Muscle of arm (tissue), 1 donor: ENCODE measurements at regions not wholly inside any gene's neighbourhood (a gene's known extent, or its start where the extent isn't known, plus 50 kb on each side); places are given as distances from the start of the nearest gene placed in this dataset.
"Not testable (repeated sequence)": the region's sequence is repeated elsewhere in the genome, so short reads cannot be mapped to it uniquely, and the experiment has no call there.

Experiments used
- DNase-seq: peaks from one replicate; pipeline ENCODE4 v3.0.0-alpha.2; 2013

DNA sequence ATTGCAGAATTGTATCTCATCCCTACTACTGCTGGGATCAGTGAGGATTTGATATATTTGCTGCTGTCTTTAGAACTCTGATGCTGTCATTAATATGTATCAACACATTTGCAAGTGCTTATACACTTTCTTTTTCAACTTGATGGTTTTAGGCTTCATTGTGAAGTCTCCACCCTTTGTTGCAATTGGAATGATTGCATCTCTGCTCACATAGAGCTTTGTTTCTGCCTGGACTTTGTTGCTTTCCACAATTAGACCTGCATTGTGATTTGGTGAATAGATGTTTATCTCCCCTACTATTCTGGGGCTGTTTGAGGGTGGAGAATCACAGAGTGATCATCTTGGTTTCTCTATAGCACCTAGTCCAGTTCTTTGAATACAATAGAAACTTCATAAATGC lies 666.7 kb downstream of the EPM2A start:
- no peak for DNase-seq

DNA sequence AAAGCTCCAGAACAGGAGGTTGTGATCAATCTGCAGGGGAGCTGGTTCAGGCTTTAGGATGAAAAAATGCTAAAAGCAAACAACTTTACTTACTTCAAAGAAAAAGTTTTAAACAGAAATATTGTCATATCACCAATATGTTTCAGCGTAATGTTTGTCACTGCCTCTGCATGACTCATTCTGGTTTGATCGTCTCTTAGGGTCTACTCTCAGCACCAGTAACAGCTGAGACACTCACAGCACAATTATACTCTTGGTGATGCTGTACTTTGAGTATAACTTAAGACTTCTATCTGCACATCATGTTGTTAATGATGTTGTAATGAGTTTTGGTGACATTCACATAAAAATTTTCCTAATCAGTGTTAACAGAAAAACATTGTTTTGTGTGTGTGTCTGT lies 665.4 kb downstream of the EPM2A start:
- DNase-seq = no peak

DNA sequence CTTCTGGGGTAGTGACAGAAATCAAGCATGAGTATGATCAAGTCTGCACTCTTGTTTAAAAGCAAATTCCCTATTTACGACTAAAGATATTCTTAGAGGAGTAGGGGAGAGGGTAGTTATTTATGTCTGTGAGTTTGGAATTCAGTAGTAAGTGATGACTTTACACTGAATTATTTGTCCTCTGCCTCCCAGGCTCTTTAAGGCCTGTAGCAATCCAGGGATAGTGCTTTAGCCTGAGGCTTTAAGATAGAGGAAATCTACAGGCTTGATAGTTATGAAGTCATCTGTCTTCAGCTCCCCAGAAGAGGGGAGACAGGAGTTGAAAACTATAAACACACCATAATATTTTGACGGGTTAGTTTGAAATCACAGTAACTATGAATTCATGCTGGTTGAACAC lies 664.5 kb downstream of the EPM2A start:
- no peak for DNase-seq

DNA sequence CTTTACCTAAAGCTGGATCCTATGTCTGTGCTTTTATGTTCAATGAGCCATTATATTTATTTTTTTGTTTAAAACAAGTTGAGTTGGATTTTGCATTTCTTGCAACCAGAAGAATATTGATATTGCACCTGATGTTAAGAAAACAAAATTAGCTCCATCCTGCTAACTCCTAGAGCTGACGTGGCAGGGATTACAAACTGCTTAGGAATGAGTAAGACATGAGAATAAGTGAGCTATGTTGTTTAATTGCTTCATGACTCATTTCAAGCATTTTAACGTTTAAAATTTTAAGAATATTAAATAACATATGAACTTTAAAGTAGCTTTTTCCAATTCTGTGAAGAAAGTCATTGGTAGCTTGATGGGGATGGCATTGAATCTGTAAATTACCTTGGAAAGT lies 663.5 kb downstream of the EPM2A start:
- no peak for DNase-seq

DNA sequence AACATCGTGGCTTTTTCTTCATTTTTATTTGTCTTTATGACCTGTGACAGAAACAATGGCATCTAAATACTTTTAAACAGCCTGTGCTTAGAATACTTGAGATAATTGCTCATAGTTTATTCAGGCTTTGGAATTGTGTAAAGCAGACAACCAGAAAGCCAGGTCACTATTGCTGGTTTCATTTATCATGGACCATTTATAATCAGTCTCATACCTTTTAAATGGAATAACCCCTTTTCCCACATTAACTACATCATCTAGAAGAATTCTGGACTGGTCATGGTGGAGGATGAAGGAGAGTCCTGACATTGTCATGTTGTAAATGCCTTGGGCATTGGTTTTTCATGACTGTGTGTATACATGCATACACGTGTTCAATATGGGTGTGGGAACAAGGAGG lies 661.5 kb downstream of the EPM2A start:
- no peak for DNase-seq

DNA sequence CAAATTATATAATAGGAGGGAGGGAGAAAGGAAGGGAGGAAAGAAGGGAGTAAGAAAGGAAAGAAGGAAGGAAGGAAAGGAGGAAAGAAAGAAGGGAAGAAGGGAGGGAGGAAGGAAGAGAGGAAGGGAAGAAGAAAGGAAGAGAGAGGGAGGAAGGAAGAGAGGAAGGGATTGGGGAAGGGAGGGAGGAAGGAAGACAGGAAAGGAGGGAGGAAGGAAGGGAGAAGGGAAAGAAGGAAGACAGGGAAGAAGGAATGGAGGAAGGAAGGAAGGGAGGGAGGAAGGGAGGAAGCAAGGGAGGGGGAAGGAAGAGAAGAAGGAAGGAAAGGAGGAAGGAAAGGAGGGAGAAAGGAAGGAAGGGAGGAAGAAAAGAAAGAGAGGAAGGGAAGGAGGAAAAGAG lies 660.5 kb downstream of the EPM2A start:
- DNase-seq = no peak

DNA sequence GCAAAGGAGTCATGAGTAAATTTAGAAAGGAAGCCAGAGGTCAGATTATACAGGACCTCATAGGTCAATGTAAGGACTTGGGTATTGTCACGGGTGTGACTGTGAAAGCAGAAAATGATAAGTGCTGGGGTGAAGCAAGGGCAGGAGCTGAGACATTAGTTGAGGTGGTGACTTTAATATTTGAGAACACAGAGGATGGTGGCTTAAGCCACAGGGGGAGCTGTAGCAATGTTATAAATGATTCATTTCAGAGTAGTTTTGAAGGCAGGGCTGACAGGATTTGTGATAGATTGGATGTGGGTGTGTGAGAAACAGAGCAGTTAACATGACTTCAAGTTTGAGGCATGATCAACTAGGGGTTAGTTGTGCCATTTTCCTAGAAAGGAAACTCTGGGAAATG lies 659.9 kb downstream of the EPM2A start:
- DNase-seq = no peak

DNA sequence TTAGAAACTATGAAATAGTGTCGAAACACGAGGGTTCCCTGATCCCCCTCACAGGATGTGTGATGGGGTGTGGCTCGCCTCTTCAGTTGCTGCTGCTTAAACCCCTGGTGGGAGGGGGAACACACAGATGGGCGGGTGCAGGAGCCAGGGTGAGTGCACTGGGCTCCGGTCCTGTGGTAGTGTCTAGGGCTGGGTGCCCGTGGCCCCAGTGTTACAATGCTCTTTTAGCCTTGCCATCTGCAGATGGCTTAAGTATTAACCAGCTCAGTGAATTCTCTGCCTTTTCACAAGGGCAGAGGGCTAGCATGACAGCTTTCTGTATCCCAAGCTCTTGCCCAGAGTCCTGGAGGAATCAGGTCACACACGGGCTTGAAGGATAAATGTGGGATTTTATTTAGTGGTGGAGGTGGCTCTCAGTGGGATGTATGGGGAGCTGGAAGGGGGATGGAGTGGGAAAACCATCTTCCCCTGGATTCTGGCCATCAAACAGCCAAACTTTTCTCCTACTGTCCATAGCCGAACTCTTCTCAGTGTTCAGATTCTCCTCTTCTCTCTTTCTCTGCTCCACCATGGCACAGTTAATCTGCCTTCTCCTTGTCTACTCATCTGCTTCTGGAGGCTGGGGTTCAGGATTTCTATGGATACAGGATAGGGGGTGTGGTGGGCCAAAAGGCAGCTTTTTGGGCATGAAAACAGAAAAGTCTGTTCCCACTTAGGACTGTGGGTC lies 659.0 kb downstream of the EPM2A start:
- no peak for DNase-seq

DNA sequence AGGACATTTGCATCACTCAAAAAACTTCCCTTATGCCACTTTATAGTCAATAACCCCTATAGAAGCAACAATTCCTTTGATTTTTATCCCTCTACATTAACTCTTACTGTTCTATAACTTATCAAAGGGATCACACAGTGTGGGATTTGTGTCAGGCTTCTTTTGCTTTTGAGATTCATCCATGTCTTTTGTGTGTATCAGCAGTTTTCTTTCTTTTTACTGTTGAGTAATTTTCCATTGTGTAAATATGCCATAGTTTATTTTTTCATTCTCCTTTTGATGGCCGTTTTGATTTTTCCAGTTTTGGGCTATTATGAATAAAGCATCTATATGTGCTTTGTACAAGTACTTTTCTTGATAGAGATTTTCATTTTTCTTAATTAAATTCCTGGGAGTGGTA lies 657.9 kb downstream of the EPM2A start:
- DNase-seq = no peak

DNA sequence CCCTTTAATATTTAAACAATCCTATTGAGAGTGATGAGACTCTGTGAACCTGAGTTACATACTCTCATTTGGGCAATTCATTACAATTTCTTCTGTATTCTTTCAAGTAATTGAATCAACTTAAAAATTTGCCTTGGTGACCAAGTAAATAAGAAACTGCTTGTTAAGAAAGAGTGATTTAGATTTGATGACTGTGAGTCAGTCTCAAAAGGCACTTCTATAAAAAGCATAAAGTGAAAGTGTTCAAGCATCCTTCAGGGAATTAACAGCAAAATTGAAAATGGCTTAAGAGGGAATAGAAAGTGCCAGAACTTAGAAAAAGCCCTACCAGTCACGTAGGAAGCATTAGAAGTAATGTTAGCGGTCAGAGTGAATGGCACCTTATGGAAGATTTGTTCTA lies 654.7 kb downstream of the EPM2A start:
- DNase-seq = no peak

DNA sequence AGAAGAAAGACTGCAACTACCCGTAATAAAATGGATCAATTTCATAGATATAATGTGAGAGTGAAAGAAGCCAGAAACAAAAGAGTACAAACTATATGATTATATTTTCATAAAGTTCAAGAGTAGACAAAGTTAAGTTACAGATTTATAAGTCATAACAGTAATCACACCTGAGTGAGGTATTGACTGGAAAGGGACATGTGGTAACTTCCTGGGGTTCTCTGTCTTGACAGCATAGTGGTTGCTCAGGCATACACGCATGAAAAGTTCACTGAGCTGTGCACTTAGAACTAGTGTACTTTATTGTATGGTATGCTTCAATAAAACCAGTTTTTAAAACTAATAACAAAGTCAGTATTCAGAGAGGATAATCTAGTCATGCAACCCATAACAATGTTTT lies 653.6 kb downstream of the EPM2A start:
- no peak for DNase-seq

DNA sequence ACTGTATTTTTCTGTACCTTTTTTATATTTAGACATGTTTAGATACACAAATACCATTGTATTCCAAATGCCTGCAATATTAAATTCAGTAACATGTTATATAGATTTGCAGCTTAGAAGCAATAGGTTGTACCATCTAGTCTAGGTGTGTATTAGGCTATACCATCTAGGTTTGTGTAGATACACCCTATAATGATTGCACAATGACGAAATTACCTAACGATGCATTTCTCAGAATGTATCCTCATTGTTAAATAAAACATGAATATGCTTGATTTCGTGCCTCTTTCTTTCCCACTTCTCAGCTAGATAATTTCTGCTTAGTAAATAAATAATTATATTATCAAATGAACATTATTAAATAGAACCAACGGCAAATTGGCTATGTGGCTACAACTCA lies 653.0 kb downstream of the EPM2A start:
- no peak for DNase-seq

DNA sequence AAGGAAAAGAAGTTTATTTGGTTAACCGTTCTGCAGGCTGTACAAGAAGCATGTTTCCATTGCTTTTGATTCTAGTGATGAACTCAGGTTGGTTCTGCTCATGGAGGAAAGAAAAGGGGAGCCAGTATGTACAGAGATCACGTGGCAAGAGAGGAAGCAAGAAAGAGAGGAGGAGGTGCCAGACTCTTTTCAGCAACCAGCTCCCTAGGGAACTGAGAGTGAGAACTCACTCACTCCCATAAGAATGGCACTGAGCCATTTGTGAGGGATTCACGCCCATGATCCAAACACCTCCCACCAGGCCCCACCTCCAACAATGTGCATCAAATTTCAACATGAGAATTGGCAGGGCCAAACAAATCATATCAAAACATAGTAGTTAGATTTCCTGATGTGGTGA lies 649.1 kb downstream of the EPM2A start:
- DNase-seq = peak; percentile 13

DNA sequence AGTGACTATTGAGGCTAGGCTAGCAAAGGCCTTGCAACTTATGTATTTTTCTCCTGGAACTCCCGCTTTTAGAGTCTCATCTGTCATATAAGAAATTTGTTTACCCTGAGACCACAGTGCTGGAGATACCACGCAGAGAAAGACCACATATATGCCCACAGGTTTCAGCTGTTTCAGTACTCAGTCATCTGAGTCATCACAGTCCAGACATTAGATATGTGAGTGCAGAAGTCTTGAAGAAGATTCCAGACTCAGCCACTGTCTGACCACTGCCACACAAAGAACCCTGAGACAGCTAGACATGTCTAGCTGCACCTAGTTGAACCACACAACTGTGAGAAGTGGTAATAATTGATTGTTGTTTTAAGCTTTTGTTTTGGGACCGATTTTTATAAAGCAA lies 648.3 kb downstream of the EPM2A start:
- no peak for DNase-seq

DNA sequence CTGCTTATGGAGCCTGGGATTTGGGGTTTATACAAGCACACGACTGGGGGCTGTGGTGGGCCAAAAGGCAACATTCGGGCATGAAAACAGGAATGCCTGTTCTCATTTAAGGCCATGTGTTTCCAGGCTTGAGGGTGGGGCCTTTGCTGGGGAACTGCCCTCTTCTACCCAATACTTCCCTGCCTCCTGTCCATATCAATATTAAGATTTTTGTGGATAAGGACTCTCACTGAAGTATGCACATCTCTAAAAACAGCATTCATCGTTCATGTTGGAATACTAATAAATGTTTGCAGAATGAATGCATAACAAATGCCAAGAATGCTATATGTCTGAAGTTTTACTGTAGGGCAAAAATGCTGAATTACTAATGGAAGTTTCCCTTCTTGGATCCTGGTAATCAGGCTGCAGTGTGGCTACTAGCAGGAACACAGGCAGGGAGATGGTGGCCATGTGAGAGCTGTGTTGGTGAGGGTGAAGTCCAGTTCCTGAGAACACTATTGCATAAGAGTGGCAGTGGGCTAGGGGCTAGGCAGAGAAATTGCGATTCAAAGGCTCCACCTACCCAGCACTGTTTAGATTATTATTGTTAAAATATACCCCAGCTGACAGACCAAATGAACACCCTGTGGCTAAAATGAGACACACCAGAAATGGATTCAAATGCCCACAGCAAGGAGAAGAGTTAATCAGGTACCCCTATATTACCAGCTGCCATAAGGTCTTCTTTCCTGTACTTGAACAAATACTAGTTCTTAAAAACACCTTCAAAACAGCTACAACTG lies 644.3 kb downstream of the EPM2A start:
- no peak for DNase-seq

DNA sequence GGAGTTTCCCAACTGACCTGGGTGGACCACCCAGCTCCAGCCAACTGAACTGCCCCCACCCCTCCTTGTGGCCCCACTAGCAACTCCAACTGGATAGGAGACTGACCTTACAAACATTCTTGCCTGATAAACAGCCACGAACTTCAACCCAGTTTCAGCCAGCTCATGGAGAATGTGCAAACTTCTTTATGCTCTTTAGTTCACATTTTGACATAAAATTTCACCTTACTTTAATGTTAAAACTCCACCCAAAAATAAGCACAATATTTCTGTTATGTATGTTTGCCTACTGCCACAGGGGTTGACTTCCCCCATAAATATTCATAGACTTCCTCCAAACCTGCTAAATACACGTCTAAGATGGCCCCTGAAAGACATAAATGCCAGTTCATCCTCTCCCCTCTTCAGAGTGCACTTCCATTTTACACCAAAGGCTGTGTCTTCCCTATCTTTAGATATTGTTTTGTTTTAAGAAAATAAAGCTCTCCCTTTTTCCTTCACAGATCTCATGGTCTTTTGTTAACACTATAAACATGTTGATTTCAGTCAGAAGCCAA lies 643.7 kb downstream of the EPM2A start:
- no peak for DNase-seq

DNA sequence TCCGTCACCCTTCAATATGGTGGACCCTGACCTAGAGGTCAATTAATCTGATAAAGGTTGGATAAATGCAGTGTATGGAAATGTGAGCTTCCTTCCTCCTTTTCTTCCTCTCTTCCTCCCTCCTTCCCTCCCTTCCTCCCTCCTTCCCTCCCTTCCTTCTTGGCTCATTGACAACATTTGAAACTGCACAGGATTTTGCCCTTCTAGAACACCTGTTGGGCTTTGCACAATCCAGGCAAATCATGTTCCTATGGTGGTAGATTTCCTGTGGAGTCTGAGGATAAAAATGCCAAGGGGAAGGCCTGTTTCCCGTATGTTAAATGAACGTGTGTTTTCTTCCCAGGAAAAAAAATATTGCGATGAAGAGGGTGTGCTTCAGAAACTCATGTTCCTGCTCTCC lies 642.8 kb downstream of the EPM2A start:
- no peak for DNase-seq

DNA sequence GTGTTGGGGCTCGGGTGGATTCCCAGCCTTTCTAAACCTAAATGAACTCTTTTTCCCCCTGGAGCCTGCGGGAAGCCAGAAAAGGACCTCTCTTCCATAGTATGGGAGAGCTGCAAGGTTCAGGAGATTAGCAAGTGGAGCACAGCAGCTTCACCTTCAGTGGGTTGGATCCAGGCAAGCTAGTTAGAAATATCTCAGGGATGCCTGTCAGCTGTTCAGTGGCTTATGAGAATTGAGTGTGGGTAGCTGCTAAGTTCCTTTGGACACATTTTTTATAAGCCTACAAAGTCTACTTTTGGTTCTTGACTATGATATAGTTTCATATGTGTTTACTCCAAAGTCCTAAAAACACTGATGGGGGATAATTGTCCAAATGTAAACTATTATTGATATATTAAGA lies 642.1 kb downstream of the EPM2A start:
- no peak for DNase-seq

DNA sequence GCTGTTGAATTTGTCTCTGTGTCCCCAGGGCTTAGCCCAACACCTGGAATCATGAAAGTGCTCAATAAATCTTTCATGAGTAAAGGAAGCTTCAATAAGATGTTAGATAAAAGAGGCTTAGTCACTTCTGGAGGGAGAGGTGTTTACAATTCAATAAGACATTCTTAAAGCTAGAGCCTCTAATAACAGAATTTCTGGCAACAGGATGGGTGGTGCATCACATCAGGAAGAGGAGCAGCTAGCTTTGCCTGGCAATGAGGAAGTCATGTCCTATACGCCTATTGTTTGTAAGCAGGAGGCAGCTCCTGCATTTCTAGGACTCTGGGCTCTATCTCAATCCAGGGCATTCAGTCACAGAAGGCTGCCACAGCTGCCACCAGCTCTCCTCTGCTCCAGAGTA lies 638.5 kb downstream of the EPM2A start:
- no peak for DNase-seq

DNA sequence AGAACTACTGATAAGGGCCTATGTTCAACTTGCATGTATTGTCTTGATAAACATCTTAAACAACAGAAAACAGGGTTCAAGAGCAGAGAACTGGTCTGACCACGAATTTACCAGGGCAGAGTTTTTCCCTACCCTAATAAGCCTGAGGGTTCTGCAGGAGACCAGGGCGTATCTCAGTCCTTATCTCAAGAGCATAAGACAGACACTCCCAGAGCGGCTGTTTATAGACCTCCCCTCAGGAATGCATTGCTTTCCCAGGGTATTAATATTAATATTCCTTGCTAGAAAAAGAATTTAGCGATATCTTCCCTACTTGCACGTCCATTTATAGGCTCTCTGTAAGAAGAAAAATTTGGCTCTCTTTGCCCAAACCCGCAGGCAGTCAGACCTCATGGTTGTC lies 637.2 kb downstream of the EPM2A start:
- not testable (repeated sequence) for DNase-seq

DNA sequence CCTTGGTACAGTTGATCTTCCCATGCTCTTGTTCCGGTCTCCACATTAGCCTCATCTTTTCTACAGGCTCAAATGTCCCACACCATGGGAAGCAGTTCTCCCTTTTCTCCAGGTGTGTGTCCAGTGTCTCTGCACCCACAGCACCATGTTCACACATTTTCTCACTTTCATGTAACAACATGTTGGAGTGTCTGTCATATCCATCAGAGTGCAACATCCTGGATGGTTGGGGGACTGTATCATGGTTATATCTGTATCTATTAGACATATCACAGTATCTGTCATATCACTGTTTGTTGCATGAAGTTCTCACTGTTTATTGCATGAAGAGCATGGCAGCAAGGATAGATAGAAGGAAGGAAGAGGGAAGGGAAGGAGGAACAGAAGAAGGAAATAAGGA lies 635.6 kb downstream of the EPM2A start:
- DNase-seq = no peak

DNA sequence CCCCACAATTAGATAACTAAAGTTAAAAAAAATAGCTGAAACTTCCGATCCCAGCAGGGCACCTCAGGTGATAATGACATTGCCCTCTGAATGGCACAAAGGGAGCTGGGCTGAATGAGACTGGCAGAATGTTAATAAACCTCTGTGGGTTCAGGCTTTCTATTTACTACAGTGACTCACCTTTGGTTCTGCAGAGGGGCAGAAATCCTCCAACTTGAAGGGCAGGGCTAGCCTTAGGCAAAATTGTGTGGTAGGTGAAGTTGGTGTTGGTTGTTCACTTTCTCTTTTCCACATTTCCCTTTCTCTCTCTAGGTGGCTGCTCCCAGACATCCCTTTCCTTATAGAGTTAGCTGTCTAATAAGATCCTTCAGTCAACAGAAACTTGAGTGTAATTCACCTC lies 625.2 kb downstream of the EPM2A start:
- DNase-seq = no peak

DNA sequence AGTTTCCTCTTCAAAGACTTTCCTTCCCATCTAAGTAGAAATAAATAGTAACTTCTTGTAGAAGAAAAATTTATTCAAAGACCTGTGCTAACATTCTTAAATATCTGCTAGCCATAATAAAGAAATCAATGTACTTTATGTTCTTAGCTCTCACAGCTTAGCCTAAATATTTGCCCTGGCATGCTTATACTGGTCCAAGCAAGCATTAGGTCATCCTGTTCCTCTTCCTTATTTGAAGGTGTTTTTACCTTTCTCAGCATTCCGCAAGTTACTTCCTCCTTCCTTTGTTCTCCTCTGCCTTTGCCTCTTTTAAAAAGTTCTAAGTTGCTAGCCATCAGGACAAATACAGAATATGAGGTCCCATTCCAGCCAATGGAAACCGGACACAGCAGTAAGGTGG lies 623.9 kb downstream of the EPM2A start:
- not testable (repeated sequence) for DNase-seq
